Hematopoietic multipotent progenitor cell treated with erythropoietin and hydrocortisone succinate and interleukin-3 and kit ligand, for 17 days (in vitro differentiated cells): ENCODE measurements at regions not wholly inside any gene's neighbourhood (a gene's known extent, or its start where the extent isn't known, plus 50 kb on each side); places are given as distances from the start of the nearest gene placed in this dataset.
A peak's percentile ranks its signal among the peaks of the same experiment; 100 is the strongest.

Experiments
- DNase-seq: peaks from one replicate; pipeline ENCODE4 v3.0.0-alpha.2; 2015; ENCODE audit warnings: low spot score

- DNase-seq: no peak
These were observed 115.8 kb upstream of the SERP2 start for GRCh38 chr13:44257796-44258195.

GRCh38 chr13:44259045-44260027 is 114.3 kb upstream of the SERP2 start:
- DNase-seq: peak; percentile 30

- DNase-seq: no peak
These were observed 113.3 kb upstream of the SERP2 start for GRCh38 chr13:44260336-44260735.

GRCh38 chr13:44263751-44264620 is 109.6 kb upstream of the SERP2 start:
- no peak for DNase-seq

GRCh38 chr13:44266305-44266704 is 107.3 kb upstream of the SERP2 start:
- DNase-seq: no peak

GRCh38 chr13:44266772-44267171 is 106.9 kb upstream of the SERP2 start:
- DNase-seq: no peak

GRCh38 chr13:44267203-44267602 is 106.4 kb upstream of the SERP2 start:
- no peak for DNase-seq

GRCh38 chr13:44267980-44268379 is 105.6 kb upstream of the SERP2 start:
- DNase-seq: no peak

GRCh38 chr13:44268980-44269379 is 104.6 kb upstream of the SERP2 start:
- DNase-seq: no peak

- no peak for DNase-seq
These were observed 103.5 kb upstream of the SERP2 start for GRCh38 chr13:44270150-44270549.

- DNase-seq: no peak
These were observed 102.6 kb upstream of the SERP2 start for GRCh38 chr13:44271031-44271455.

- DNase-seq: no peak
These were observed 102.2 kb upstream of the SERP2 start for GRCh38 chr13:44271473-44271872.

GRCh38 chr13:44271915-44272341 is 101.7 kb upstream of the SERP2 start:
- no peak for DNase-seq

- no peak for DNase-seq
These were observed 100.9 kb upstream of the SERP2 start for GRCh38 chr13:44272692-44273091.

GRCh38 chr13:44273216-44273615 is 100.4 kb upstream of the SERP2 start:
- DNase-seq: no peak

GRCh38 chr13:44273991-44274770 is 99.4 kb upstream of the SERP2 start:
- peak; percentile 72 for DNase-seq

- DNase-seq: no peak
These were observed 98.8 kb upstream of the SERP2 start for GRCh38 chr13:44274771-44275205.

- no peak for DNase-seq
These were observed 98.2 kb upstream of the SERP2 start for GRCh38 chr13:44275381-44275780.

GRCh38 chr13:44276061-44276460 is 97.6 kb upstream of the SERP2 start:
- DNase-seq: no peak

- DNase-seq: no peak
These were observed 96.2 kb upstream of the SERP2 start for GRCh38 chr13:44277459-44277858.

- DNase-seq: no peak
These were observed 95.5 kb upstream of the SERP2 start for GRCh38 chr13:44278166-44278565.

- DNase-seq: no peak
These were observed 93.2 kb upstream of the SERP2 start for GRCh38 chr13:44280456-44280855.
